GM12878 (cell line): ENCODE measurements at regions not wholly inside any gene's neighbourhood (a gene's known extent, or its start where the extent isn't known, plus 50 kb on each side); places are given as distances from the start of the nearest gene placed in this dataset.

Experiments
- ATF7 ChIP-seq: fragments of 450-650 bp; IDR thresholded peaks from 2 replicates; pipeline ENCODE4 v1.6.1; 2016; ENCODE audit warnings: low read depth, mild to moderate bottlenecking
- EGR1 ChIP-seq, 2 experiments: IDR thresholded peaks; 1 replicate in 1 of 2; 2 replicates in 1 of 2; pipeline ENCODE4 v1.6.1; 2011 to 2012; ENCODE audit warnings: low read depth in 2 of 2, low read length in 2 of 2, borderline replicate concordance in 1 of 2, mild to moderate bottlenecking in 1 of 2, moderate library complexity in 1 of 2
- NKRF ChIP-seq: fragments of 450-650 bp; conservative IDR thresholded peaks from 2 replicates; pipeline ENCODE4 v1.6.1; 2017; ENCODE audit warnings: mild to moderate bottlenecking, moderate library complexity
- STAT3 ChIP-seq: IDR thresholded peaks from 2 replicates; pipeline ENCODE4 v1.6.1; 2011; ENCODE audit warnings: low read depth, low read length, improper control_type of control experiment
- TAF1 ChIP-seq: IDR thresholded peaks from 2 replicates; pipeline ENCODE4 v1.6.1; 2011; ENCODE audit warnings: mild to moderate bottlenecking, low read depth, low read length, borderline replicate concordance
- TF ChIP-seq, protein P1 (sequence below): fragments of 450-650 bp; IDR thresholded peaks from 2 replicates; pipeline ENCODE4 v1.6.1; 2017; ENCODE audit warnings: borderline replicate concordance

DNA sequence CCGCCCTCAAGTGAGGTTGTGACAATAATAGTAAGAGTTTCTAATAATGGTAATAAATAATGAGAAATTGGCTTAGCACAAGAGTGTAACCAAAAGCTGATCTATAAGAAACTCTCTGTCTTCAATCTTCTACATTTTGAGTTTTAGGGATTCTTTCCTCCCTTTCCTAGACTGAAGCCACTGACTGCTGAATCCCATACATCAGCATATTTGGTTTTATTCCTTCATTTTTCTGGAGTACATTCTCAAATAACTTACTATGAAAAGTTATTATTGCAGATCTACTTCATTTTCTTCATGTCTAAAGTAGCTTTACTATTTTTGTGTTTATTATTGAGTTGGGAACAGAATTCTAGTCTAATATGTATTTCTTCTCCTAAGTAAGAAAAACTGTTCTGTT lies 49.9 kb upstream of the ADAD1 start (continued):
- TF ChIP-seq NKRF = no peak
- TF ChIP-seq STAT3 = no peak
- TF ChIP-seq ATF7 = no peak
- TF ChIP-seq TAF1 = no peak
- TF ChIP-seq EGR1 (IDR thresholded peaks at IDR 0.05; ENCODE audit: borderline replicate concordance in 1 of 2, low read depth in 2 of 2, low read length in 2 of 2) = no peak
- TF ChIP-seq, protein P1, sequence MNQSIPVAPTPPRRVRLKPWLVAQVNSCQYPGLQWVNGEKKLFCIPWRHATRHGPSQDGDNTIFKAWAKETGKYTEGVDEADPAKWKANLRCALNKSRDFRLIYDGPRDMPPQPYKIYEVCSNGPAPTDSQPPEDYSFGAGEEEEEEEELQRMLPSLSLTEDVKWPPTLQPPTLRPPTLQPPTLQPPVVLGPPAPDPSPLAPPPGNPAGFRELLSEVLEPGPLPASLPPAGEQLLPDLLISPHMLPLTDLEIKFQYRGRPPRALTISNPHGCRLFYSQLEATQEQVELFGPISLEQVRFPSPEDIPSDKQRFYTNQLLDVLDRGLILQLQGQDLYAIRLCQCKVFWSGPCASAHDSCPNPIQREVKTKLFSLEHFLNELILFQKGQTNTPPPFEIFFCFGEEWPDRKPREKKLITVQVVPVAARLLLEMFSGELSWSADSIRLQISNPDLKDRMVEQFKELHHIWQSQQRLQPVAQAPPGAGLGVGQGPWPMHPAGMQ = no peak
